ENCODE measurements at regions not wholly inside any gene's neighbourhood (a gene's known extent, or its start where the extent isn't known, plus 50 kb on each side); places are given as distances from the start of the nearest gene placed in this dataset.

GRCh38 chr10:78620985-78621799, 447.6 kb upstream of the ZMIZ1 start:
- no peak for TF ChIP-seq CTCF (IDR thresholded peaks at IDR 0.05)
- TF ChIP-seq POLR2AphosphoS5 (IDR thresholded peaks at IDR 0.05), result no peak
